ENCODE measurements at regions not wholly inside any gene's neighbourhood (a gene's known extent, or its start where the extent isn't known, plus 50 kb on each side); places are given as distances from the start of the nearest gene placed in this dataset.

DNA sequence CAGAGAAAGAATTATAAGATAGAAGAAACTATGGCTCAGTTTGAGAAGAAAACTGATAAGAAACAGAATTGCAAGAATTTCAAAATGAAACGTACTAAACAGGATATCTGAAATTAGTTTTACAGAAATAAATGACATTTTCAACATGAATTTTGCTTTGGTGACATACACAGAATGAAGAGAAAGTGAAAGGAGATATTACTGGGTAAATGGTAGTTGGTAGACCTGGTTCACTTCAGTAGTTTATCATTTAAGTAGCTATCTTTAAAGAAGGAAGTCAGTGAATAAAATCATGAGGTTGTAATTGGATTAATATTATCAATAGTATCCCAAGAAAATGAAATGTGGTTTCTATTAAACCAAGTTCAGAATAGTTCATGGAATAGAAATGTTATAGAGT is 395.5 kb upstream of the SMIM31 start:
- H3K27me3 ChIP-seq (ENCODE audit: low read depth, low read length), result no peaks in the 10 kb centered on the region
- H2AFZ ChIP-seq (ENCODE audit: low read depth, low read length), result 0 out of 2 replicates have a peak overlapping the region, but pooled peaks have one; percentile 10
- H3K4me2 ChIP-seq (ENCODE audit: low read length), result peak overlapping the region; percentile 1; the same call in 1 of the 2 replicates

DNA sequence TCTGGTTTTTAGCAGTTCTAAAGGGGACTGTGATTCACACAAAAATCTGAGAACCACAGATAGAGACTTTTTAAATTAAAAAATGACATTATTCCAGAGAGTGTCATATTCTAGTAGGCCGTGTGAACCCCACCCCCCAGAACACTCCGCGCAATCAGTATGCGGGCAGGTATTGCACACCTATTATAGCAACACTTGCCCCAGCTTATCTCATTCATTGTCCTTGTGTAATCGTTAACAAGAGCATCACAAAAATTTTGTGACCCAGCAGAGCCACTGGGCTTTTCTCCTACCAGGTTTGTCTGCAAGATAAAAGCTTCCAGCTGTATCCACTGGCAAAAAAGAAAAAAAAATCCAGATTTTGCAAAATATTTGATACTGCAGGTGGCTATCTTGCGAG is 394.1 kb upstream of the SMIM31 start:
- no peak overlapping the region for H3K9ac ChIP-seq (ENCODE audit: low read length)
- no peak overlapping the region for H3K4me2 ChIP-seq (ENCODE audit: low read length)
- no peaks in the 10 kb centered on the region for H3K79me2 ChIP-seq (ENCODE audit: low read length)
- TF ChIP-seq EZH2phosphoT487 (IDR thresholded peaks at IDR 0.05; ENCODE audit: low read depth), result no peak
- TF ChIP-seq, protein P1, sequence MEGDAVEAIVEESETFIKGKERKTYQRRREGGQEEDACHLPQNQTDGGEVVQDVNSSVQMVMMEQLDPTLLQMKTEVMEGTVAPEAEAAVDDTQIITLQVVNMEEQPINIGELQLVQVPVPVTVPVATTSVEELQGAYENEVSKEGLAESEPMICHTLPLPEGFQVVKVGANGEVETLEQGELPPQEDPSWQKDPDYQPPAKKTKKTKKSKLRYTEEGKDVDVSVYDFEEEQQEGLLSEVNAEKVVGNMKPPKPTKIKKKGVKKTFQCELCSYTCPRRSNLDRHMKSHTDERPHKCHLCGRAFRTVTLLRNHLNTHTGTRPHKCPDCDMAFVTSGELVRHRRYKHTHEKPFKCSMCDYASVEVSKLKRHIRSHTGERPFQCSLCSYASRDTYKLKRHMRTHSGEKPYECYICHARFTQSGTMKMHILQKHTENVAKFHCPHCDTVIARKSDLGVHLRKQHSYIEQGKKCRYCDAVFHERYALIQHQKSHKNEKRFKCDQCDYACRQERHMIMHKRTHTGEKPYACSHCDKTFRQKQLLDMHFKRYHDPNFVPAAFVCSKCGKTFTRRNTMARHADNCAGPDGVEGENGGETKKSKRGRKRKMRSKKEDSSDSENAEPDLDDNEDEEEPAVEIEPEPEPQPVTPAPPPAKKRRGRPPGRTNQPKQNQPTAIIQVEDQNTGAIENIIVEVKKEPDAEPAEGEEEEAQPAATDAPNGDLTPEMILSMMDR (IDR thresholded peaks at IDR 0.05; ENCODE audit: low read depth, low read length), result no peak
- no peak overlapping the region for H3K27ac ChIP-seq (ENCODE audit: low read length)
- no peaks in the 10 kb centered on the region for H3K27me3 ChIP-seq (ENCODE audit: low read depth, low read length)
- no peaks in the 10 kb centered on the region for H3K36me3 ChIP-seq (replicated peaks; ENCODE audit: low read depth, low read length)
- no peak overlapping the region for H2AFZ ChIP-seq (ENCODE audit: low read depth, low read length)
- H4K20me1 ChIP-seq (ENCODE audit: insufficient read depth, low read length), result no peaks in the 10 kb centered on the region
- H3K4me3 ChIP-seq (ENCODE audit: low read length), result no peak overlapping the region
- H3K4me1 ChIP-seq (ENCODE audit: low read length), result no peaks in the 10 kb centered on the region
- no peaks in the 10 kb centered on the region for H3K9me3 ChIP-seq (ENCODE audit: insufficient read depth, low read length)

More for the DNA sequence above, 395.5 kb upstream of the SMIM31 start:
- H3K4me3 ChIP-seq (ENCODE audit: low read length), result no peak overlapping the region
- H4K20me1 ChIP-seq (ENCODE audit: insufficient read depth, low read length), result no peaks in the 10 kb centered on the region
- H3K9me3 ChIP-seq (ENCODE audit: insufficient read depth, low read length), result no peaks in the 10 kb centered on the region
- H3K27ac ChIP-seq (ENCODE audit: low read length), result no peak overlapping the region
- TF ChIP-seq EZH2phosphoT487 (IDR thresholded peaks at IDR 0.05; ENCODE audit: low read depth), result no peak
- TF ChIP-seq, protein P1 (IDR thresholded peaks at IDR 0.05; ENCODE audit: low read depth, low read length), result no peak
- H3K9ac ChIP-seq (ENCODE audit: low read length), result no peak overlapping the region
- no peaks in the 10 kb centered on the region for H3K36me3 ChIP-seq (replicated peaks; ENCODE audit: low read depth, low read length)
- H3K4me1 ChIP-seq (ENCODE audit: low read length), result no peaks in the 10 kb centered on the region
- H3K79me2 ChIP-seq (ENCODE audit: low read length), result no peaks in the 10 kb centered on the region

DNA sequence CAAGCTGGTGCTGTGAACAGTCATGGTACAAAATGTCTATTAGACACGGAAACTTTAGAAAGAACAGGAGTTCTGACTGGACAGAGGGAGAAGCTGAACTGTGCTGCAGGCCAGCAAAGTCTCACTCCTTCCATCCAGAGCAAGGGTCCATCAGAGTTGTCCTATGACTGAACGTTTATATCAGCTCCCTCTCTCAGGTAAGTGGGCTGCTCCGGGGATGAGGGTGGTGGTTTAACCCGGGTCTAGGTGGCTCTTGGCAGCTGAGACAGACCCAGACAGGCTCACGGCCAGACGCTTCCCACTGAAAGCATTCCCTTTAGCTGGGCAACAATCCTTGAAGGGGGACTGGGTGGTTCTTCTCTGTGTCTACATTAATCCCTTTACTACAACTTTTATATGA is 385.0 kb upstream of the SMIM31 start:
- H3K4me2 ChIP-seq (ENCODE audit: low read length), result no peak overlapping the region
- TF ChIP-seq, protein P1 (IDR thresholded peaks at IDR 0.05; ENCODE audit: low read depth, low read length), result no peak
- TF ChIP-seq EZH2phosphoT487 (IDR thresholded peaks at IDR 0.05; ENCODE audit: low read depth), result no peak
- no peaks in the 10 kb centered on the region for H3K9me3 ChIP-seq (ENCODE audit: insufficient read depth, low read length)
- H3K79me2 ChIP-seq (ENCODE audit: low read length), result no peaks in the 10 kb centered on the region
- no peak overlapping the region for H2AFZ ChIP-seq (ENCODE audit: low read depth, low read length)
- no peaks in the 10 kb centered on the region for H3K4me1 ChIP-seq (ENCODE audit: low read length)
- no peaks in the 10 kb centered on the region for H3K27me3 ChIP-seq (ENCODE audit: low read depth, low read length)
- H3K27ac ChIP-seq (ENCODE audit: low read length), result no peak overlapping the region
- H3K4me3 ChIP-seq (ENCODE audit: low read length), result no peak overlapping the region
- no peak overlapping the region for H3K9ac ChIP-seq (ENCODE audit: low read length)
- no peaks in the 10 kb centered on the region for H3K36me3 ChIP-seq (replicated peaks; ENCODE audit: low read depth, low read length)
- H4K20me1 ChIP-seq (ENCODE audit: insufficient read depth, low read length), result no peaks in the 10 kb centered on the region

DNA sequence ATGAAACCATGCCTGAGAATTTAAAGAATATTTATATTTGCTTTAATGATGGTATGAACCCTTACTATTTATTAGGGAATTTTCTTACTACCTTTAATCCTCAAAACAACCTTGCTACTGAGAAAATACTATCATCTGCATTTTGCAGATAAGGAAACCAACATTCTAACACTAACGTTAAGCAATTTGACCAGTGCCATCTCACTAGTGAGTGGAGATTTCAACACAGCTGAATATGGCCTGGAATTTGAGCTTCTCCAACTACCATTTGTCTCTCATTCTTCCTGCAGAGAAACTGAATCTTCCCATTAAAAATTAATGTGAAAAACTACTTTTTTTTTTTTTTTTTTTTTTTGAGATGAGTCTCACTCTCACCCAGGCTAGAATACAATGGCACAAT is 380.9 kb upstream of the SMIM31 start:
- Histone ChIP-seq H3K27ac (ENCODE audit: low read length) (no peak overlapping the region), H3K4me3 (ENCODE audit: low read length) (no peak overlapping the region), H3K4me2 (ENCODE audit: low read length) (no peak overlapping the region), H3K27me3 (ENCODE audit: low read depth, low read length) (no peaks in the 10 kb centered on the region), H2AFZ (ENCODE audit: low read depth, low read length) (no peak overlapping the region), H3K36me3 (replicated peaks; ENCODE audit: low read depth, low read length) (no peaks in the 10 kb centered on the region), H3K9me3 (ENCODE audit: insufficient read depth, low read length) (no peaks in the 10 kb centered on the region), H3K4me1 (ENCODE audit: low read length) (no peaks in the 10 kb centered on the region), H4K20me1 (ENCODE audit: insufficient read depth, low read length) (no peaks in the 10 kb centered on the region), H3K79me2 (ENCODE audit: low read length) (no peaks in the 10 kb centered on the region), H3K9ac (ENCODE audit: low read length) (no peak overlapping the region)
- TF ChIP-seq EZH2phosphoT487 (IDR thresholded peaks at IDR 0.05; ENCODE audit: low read depth), result no peak
- TF ChIP-seq, protein P1 (IDR thresholded peaks at IDR 0.05; ENCODE audit: low read depth, low read length), result no peak

Measured in OCI-LY3 (cell line).